ENCODE measurements at regions not wholly inside any gene's neighbourhood (a gene's known extent, or its start where the extent isn't known, plus 50 kb on each side); places are given as distances from the start of the nearest gene placed in this dataset.

- DNase-seq, result no peak
These were observed 164.4 kb upstream of the EPHA5 start for GRCh38 chr4:65834707-65835106.

- no peak for DNase-seq
These were observed 161.5 kb upstream of the EPHA5 start for GRCh38 chr4:65831828-65832227.

GRCh38 chr4:65825116-65825753 lies 154.9 kb upstream of the EPHA5 start:
- DNase-seq, result no peak

- no peak for DNase-seq
These were observed 148.9 kb upstream of the EPHA5 start for GRCh38 chr4:65819192-65819591.

- no peak for DNase-seq
These were observed 135.6 kb upstream of the EPHA5 start for GRCh38 chr4:65805936-65806335.

- no peak for DNase-seq
These were observed 129.2 kb upstream of the EPHA5 start for GRCh38 chr4:65799513-65799912.

GRCh38 chr4:65798498-65799127 lies 128.3 kb upstream of the EPHA5 start:
- no peak for DNase-seq

GRCh38 chr4:65791812-65792308 lies 121.6 kb upstream of the EPHA5 start:
- DNase-seq, result no peak

- no peak for DNase-seq
These were observed 121.0 kb upstream of the EPHA5 start for GRCh38 chr4:65791111-65791811.

- no peak for DNase-seq
These were observed 119.5 kb upstream of the EPHA5 start for GRCh38 chr4:65789805-65790204.

- DNase-seq, result no peak
These were observed 119.1 kb upstream of the EPHA5 start for GRCh38 chr4:65789341-65789740.

- DNase-seq, result no peak
These were observed 107.0 kb upstream of the EPHA5 start for GRCh38 chr4:65777270-65777669.

GRCh38 chr4:65773636-65774035 lies 103.3 kb upstream of the EPHA5 start:
- DNase-seq, result no peak

GRCh38 chr4:65747386-65747785 lies 77.1 kb upstream of the EPHA5 start:
- no peak for DNase-seq

- no peak for DNase-seq
These were observed 67.8 kb upstream of the EPHA5 start for GRCh38 chr4:65738134-65738533.

- no peak for DNase-seq
These were observed 67.4 kb upstream of the EPHA5 start for GRCh38 chr4:65737672-65738071.

- no peak for DNase-seq
These were observed 54.7 kb upstream of the EPHA5 start for GRCh38 chr4:65724973-65725372.

All from femur (tissue), 1 donor.